GM19043 (cell line): ENCODE measurements at regions not wholly inside any gene's neighbourhood (a gene's known extent, or its start where the extent isn't known, plus 50 kb on each side); places are given as distances from the start of the nearest gene placed in this dataset.

ENCODE experiments used
- ATAC-seq: cut with Tn5 transposase; IDR thresholded peaks from one replicate; pipeline ENCODE4 v1.9.1; 2021; ENCODE audit warnings: low read depth; ENCODE audit not compliant: unreplicated experiment

GRCh38 chr5:88401686-88402085 lies 133.0 kb upstream of the TMEM161B start:
- ATAC-seq, result no peak

- no peak for ATAC-seq
Observed at GRCh38 chr5:88401228-88401627, 132.6 kb upstream of the TMEM161B start.

- no peak for ATAC-seq
Observed at GRCh38 chr5:88399561-88399960, 130.9 kb upstream of the TMEM161B start.

- ATAC-seq, result no peak
Observed at GRCh38 chr5:88398316-88398715, 129.7 kb upstream of the TMEM161B start.

- ATAC-seq, result no peak
Observed at GRCh38 chr5:88396751-88397281, 128.2 kb upstream of the TMEM161B start.

GRCh38 chr5:88396000-88396535 lies 127.4 kb upstream of the TMEM161B start:
- no peak for ATAC-seq

GRCh38 chr5:88395264-88395663 lies 126.6 kb upstream of the TMEM161B start:
- ATAC-seq, result no peak

GRCh38 chr5:88394536-88395175 lies 126.0 kb upstream of the TMEM161B start:
- no peak for ATAC-seq

GRCh38 chr5:88393716-88394535 lies 125.3 kb upstream of the TMEM161B start:
- ATAC-seq, result no peak

GRCh38 chr5:88393042-88393441 lies 124.4 kb upstream of the TMEM161B start:
- no peak for ATAC-seq

GRCh38 chr5:88391991-88392390 lies 123.3 kb upstream of the TMEM161B start:
- ATAC-seq, result no peak

- no peak for ATAC-seq
Observed at GRCh38 chr5:88391116-88391515, 122.5 kb upstream of the TMEM161B start.

GRCh38 chr5:88390481-88390880 lies 121.8 kb upstream of the TMEM161B start:
- ATAC-seq, result no peak

- ATAC-seq, result no peak
Observed at GRCh38 chr5:88390096-88390441, 121.4 kb upstream of the TMEM161B start.

- no peak for ATAC-seq
Observed at GRCh38 chr5:88389338-88390095, 120.9 kb upstream of the TMEM161B start.

GRCh38 chr5:88388476-88389337 lies 120.1 kb upstream of the TMEM161B start:
- no peak for ATAC-seq

GRCh38 chr5:88384886-88385285 lies 116.2 kb upstream of the TMEM161B start:
- ATAC-seq, result no peak

GRCh38 chr5:88380332-88380731 lies 111.7 kb upstream of the TMEM161B start:
- ATAC-seq, result no peak

- ATAC-seq, result no peak
Observed at GRCh38 chr5:88377705-88378656, 109.3 kb upstream of the TMEM161B start.
